ENCODE measurements at regions not wholly inside any gene's neighbourhood (a gene's known extent, or its start where the extent isn't known, plus 50 kb on each side); places are given as distances from the start of the nearest gene placed in this dataset.

DNA sequence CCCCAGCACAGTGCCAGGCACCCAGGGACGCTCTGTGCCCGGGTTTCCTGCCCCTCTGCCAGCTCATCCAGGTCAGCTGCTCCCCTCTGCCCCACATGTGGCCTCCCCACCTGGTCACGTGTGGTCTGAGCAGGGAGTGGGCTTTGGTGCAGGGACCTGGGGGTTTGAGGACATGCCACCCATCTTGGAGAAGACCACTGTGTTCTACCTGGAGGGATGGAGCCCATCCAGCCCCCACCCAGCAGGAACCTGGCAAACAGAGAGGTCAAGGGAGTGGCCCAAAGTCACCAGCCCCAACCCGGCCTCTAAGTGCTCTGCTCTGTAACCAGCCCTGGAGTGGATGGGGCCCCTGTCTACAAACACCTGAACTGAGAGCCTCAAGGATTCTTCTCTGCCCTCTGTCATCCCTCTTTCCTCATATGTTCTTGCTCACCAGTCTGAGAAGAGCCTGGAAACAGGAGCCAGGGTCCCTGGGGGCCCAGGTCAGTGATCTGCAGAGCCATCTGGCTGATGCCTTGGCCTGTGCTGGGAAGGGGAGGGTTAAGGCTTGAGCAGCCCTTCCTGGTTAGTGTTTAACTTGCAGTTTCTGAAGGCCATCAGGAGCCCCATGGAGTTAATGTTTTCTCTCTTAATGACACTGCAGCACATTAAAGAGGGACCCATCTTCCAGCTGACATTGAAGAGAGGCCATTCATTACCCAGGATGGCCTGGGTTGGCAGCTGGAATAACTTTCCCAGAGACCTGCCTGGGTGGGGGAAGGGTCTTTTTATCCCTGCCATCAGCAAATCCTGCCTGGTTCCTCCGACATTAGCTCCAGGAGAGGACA is 235.4 kb downstream of the PTPRU start:
- no peaks in the 10 kb centered on the region for H3F3A ChIP-seq (ENCODE audit: control insufficient read depth, insufficient read depth)
- H3K27ac ChIP-seq (ENCODE audit: low read depth, low read length) = no peak overlapping the region
- no peaks in the 10 kb centered on the region for H3K36me3 ChIP-seq (ENCODE audit: control insufficient read depth, low read length)
- H4K20me1 ChIP-seq (ENCODE audit: control insufficient read depth, insufficient read depth, low read depth, low read length) = no peaks in the 10 kb centered on the region
- TF ChIP-seq CTCF (IDR thresholded peaks at IDR 0.05; ENCODE audit: low read depth, low read length, poor library complexity, severe bottlenecking) (no peak), EZH2phosphoT487 (IDR thresholded peaks at IDR 0.05; ENCODE audit: borderline replicate concordance, low read length) (no peak)
- H3K79me2 ChIP-seq (ENCODE audit: control insufficient read depth, low read length) = no peaks in the 10 kb centered on the region
- H3K27me3 ChIP-seq (ENCODE audit: control insufficient read depth, low read length) = peaks cover 17% of the 10 kb centered on the region
- no peaks in the 10 kb centered on the region for H3K4me1 ChIP-seq (ENCODE audit: control insufficient read depth, low read length)
- H3K9me2 ChIP-seq (replicated peaks; ENCODE audit: control insufficient read depth, low read length) = no peaks in the 10 kb centered on the region
- no peaks in the 10 kb centered on the region for H3K9me3 ChIP-seq (ENCODE audit: control insufficient read depth, insufficient read depth, low read length)
- no peak overlapping the region for H3K4me3 ChIP-seq (ENCODE audit: low read length)
- H3K4me2 ChIP-seq (ENCODE audit: low read length) = no peak overlapping the region

DNA sequence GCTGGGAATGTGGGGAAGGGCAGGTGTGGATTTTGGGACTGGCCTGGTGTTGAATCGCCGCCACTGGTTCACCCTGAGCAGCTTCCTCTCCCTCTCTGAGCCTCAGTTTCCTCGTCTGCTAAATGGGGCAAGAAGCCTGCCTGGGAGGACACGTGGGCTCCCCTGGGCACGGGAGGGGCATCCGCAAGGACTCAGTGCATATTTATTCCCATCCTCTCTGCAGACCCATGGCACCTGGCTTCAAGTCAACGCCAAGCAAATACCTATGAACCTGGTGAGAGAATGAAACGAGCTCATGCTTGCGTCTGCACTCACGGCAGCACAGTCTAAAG is 234.4 kb downstream of the PTPRU start:
- Histone ChIP-seq H3K27ac (ENCODE audit: low read depth, low read length) (no peak overlapping the region), H3K27me3 (ENCODE audit: control insufficient read depth, low read length) (peaks cover 16% of the 10 kb centered on the region), H3K9me3 (ENCODE audit: control insufficient read depth, insufficient read depth, low read length) (no peaks in the 10 kb centered on the region), H3K4me2 (ENCODE audit: low read length) (no peak overlapping the region), H3K4me3 (ENCODE audit: low read length) (no peak overlapping the region), H3F3A (ENCODE audit: control insufficient read depth, insufficient read depth) (no peaks in the 10 kb centered on the region), H3K4me1 (ENCODE audit: control insufficient read depth, low read length) (no peaks in the 10 kb centered on the region), H3K9me2 (replicated peaks; ENCODE audit: control insufficient read depth, low read length) (no peaks in the 10 kb centered on the region), H4K20me1 (ENCODE audit: control insufficient read depth, insufficient read depth, low read depth, low read length) (no peaks in the 10 kb centered on the region), H3K79me2 (ENCODE audit: control insufficient read depth, low read length) (no peaks in the 10 kb centered on the region), H3K36me3 (ENCODE audit: control insufficient read depth, low read length) (no peaks in the 10 kb centered on the region)
- no peak for TF ChIP-seq CTCF (IDR thresholded peaks at IDR 0.05; ENCODE audit: low read depth, low read length, poor library complexity, severe bottlenecking)
- TF ChIP-seq EZH2phosphoT487 (IDR thresholded peaks at IDR 0.05; ENCODE audit: borderline replicate concordance, low read length) = no peak

DNA sequence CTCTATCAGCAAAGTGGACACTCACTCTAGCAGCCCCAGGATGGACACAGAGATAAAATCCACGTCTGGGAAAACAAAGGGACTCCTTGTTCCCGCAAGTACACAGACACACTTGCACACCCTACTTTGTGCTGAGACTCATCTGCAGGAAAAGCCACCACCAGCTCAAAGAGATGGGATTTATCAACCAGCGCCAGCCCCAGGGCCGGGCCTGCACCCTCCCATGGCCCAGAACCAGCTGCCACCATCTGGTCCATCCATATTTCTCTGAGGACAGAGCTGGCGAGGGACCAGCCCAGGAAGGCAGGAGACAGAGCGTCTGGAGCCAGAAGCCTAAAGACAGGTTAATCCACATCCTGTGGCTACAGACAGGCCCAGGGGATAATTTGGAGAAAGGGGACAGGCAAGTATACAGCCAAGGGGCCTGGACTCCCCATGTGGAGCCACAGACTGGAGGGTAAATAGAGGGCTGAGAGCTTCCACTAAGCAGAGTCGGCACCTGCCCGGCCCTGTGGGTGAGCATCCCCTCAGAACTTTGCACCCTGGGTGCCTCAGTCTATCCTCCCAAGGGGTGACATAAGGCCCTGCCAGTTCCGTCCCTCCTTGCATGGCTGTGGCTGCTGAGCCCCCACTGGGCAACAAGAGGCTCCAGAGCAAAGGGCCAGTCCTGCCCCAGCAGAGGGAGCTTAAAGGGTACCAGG is 233.9 kb downstream of the PTPRU start:
- Histone ChIP-seq H3K27ac (ENCODE audit: low read depth, low read length) (no peak overlapping the region), H3K79me2 (ENCODE audit: control insufficient read depth, low read length) (no peaks in the 10 kb centered on the region), H3F3A (ENCODE audit: control insufficient read depth, insufficient read depth) (no peaks in the 10 kb centered on the region), H3K36me3 (ENCODE audit: control insufficient read depth, low read length) (no peaks in the 10 kb centered on the region), H3K27me3 (ENCODE audit: control insufficient read depth, low read length) (peaks cover 14% of the 10 kb centered on the region), H3K9me2 (replicated peaks; ENCODE audit: control insufficient read depth, low read length) (no peaks in the 10 kb centered on the region), H3K4me1 (ENCODE audit: control insufficient read depth, low read length) (no peaks in the 10 kb centered on the region), H3K4me3 (ENCODE audit: low read length) (no peak overlapping the region), H3K9me3 (ENCODE audit: control insufficient read depth, insufficient read depth, low read length) (no peaks in the 10 kb centered on the region), H4K20me1 (ENCODE audit: control insufficient read depth, insufficient read depth, low read depth, low read length) (no peaks in the 10 kb centered on the region), H3K4me2 (ENCODE audit: low read length) (no peak overlapping the region)
- TF ChIP-seq CTCF (IDR thresholded peaks at IDR 0.05; ENCODE audit: low read depth, low read length, poor library complexity, severe bottlenecking) (no peak), EZH2phosphoT487 (IDR thresholded peaks at IDR 0.05; ENCODE audit: borderline replicate concordance, low read length) (no peak)
